B cell (primary cell): ENCODE measurements at regions not wholly inside any gene's neighbourhood (a gene's known extent, or its start where the extent isn't known, plus 50 kb on each side); places are given as distances from the start of the nearest gene placed in this dataset.

ENCODE experiments used
- ATAC-seq: fragments of 200-7000 bp; cut with Tn5 transposase; one replicate; pipeline ENCODE4 v1.10.0; 2021; ENCODE audit warnings: low read depth, mild to moderate bottlenecking, moderate number of reproducible peaks, moderate library complexity
- CTCF ChIA-PET: fragments of 350-600 bp; sonication (Branson Sonifier 250); formaldehyde crosslinking; loops from one replicate; lab custom pipeline; 2021; ENCODE audit warnings: antibody characterized with exemption, inconsistent platforms; lab: Charles Lee
- POLR2A ChIA-PET: fragments of 350-600 bp; sonication (Branson Sonifier 250); formaldehyde crosslinking; loops from one replicate; lab custom pipeline; 2021; ENCODE audit warnings: antibody characterized with exemption; lab: Charles Lee
- DNase-seq: peaks from one replicate; pipeline ENCODE4 v3.0.0; 2013
- H2AFZ ChIP-seq: 2 replicates; pipeline ENCODE4 v1.6.1; 2012; ENCODE audit warnings: mild to moderate bottlenecking, low read depth, low read length; ENCODE audit not compliant: insufficient read depth, poor library complexity, severe bottlenecking
- H3K27ac ChIP-seq, 2 donors: 1 replicate in 1 of 2; 2 replicates in 1 of 2; pipeline ENCODE4 v1.5.1; 2012 to 2013; ENCODE audit warnings: low read length in 2 of 2, mild to moderate bottlenecking in 2 of 2, moderate library complexity in 1 of 2
- H3K27me3 ChIP-seq, 4 experiments: fragments of 200-600 bp in 1 of 4; sonication (generic) in 1 of 4; replicated peaks in 1 of 4; 1 replicate in 2 of 4; 2 replicates in 2 of 4; pipeline versions ENCODE4 v1.6.1 to v1.7.0; 2013 to 2016; ENCODE audit warnings: low read length in 3 of 4, mild to moderate bottlenecking in 2 of 4, mixed read lengths in 1 of 4, moderate library complexity in 1 of 4; ENCODE audit not compliant: insufficient read depth in 4 of 4, control insufficient read depth in 3 of 4; ENCODE audit errors: control extremely low read depth in 1 of 4
- H3K36me3 ChIP-seq, 2 experiments: replicated peaks in 1 of 2; 1 replicate in 1 of 2; 2 replicates in 1 of 2; pipeline versions ENCODE4 v1.6.1 to v1.7.1; 2013; ENCODE audit warnings: low read length in 1 of 2; ENCODE audit not compliant: insufficient read depth in 2 of 2, control insufficient read depth in 1 of 2; ENCODE audit errors: control extremely low read depth in 1 of 2, extremely low read depth in 1 of 2
- H3K4me1 ChIP-seq, 2 donors: fragments of 200-600 bp in 1 of 2; sonication (generic) in 1 of 2; 1 replicate in 1 of 2; 2 replicates in 1 of 2; pipeline versions ENCODE4 v1.5.1 to v1.6.1; 2013 to 2017; ENCODE audit warnings: low read length in 2 of 2; ENCODE audit not compliant: control insufficient read depth in 2 of 2, insufficient read depth in 2 of 2
- H3K4me2 ChIP-seq: replicated peaks from 2 replicates; pipeline ENCODE3; 2012; ENCODE audit warnings: mild to moderate bottlenecking, low read depth, low read length; ENCODE audit not compliant: poor library complexity, severe bottlenecking
- H3K4me3 ChIP-seq, 5 experiments: fragments of 200-600 bp in 1 of 5; sonication (generic) in 1 of 5; 1 replicate in 3 of 5; 2 replicates in 2 of 5; pipeline versions ENCODE4 v1.5.1 to v1.7.0; 2011 to 2016; ENCODE audit warnings: low read length in 4 of 5, mild to moderate bottlenecking in 4 of 5, low read depth in 2 of 5, control low read depth in 1 of 5, moderate library complexity in 1 of 5; ENCODE audit not compliant: insufficient read depth in 1 of 5; ENCODE audit errors: control extremely low read depth in 1 of 5, extremely low read depth in 1 of 5
- H3K79me2 ChIP-seq: fragments of 200-600 bp; sonication (generic); one replicate; pipeline ENCODE4 v1.6.0; 2016; ENCODE audit warnings: low read length; ENCODE audit not compliant: control insufficient read depth, insufficient read depth
- H3K9ac ChIP-seq: fragments of 200-600 bp; sonication (generic); 2 replicates; pipeline ENCODE4 v1.6.1; 2017; ENCODE audit warnings: mild to moderate bottlenecking, low read length, moderate library complexity
- H3K9me3 ChIP-seq, 3 donors: one replicate each; pipeline versions ENCODE4 v1.6.1 to v1.7.1; 2013; ENCODE audit warnings: low read length in 2 of 3; ENCODE audit not compliant: control insufficient read depth in 2 of 3, insufficient read depth in 1 of 3; ENCODE audit errors: control extremely low read depth in 1 of 3
- H4K20me1 ChIP-seq: 2 replicates; pipeline ENCODE4 v1.6.0; 2012; ENCODE audit warnings: mild to moderate bottlenecking, low read length; ENCODE audit not compliant: insufficient read depth, control insufficient read depth, poor library complexity, severe bottlenecking
- H3K27ac Mint-ChIP-seq: one replicate; pipeline ENCODE4 v1.8.0; 2021; ENCODE audit warnings: mixed read lengths
- H3K27me3 Mint-ChIP-seq: one replicate; pipeline ENCODE4 v1.8.0; 2021; ENCODE audit warnings: mixed read lengths
- H3K4me1 Mint-ChIP-seq: one replicate; pipeline ENCODE4 v1.8.0; 2021; ENCODE audit warnings: mixed read lengths
- H3K4me3 Mint-ChIP-seq: one replicate; pipeline ENCODE4 v1.8.0; 2021; ENCODE audit warnings: mixed read lengths
- H3K9me3 Mint-ChIP-seq: one replicate; pipeline ENCODE4 v1.8.0; 2022; ENCODE audit warnings: mixed read lengths; ENCODE audit not compliant: insufficient read depth
- CTCF ChIP-seq: fragments of 200-600 bp; IDR thresholded peaks from one replicate; pipeline ENCODE4 v1.8.0; 2022; ENCODE audit warnings: antibody characterized with exemption, mild to moderate bottlenecking
- EZH2 ChIP-seq: IDR thresholded peaks from 2 replicates; pipeline ENCODE4 v1.6.1; 2012; ENCODE audit warnings: borderline replicate concordance, low read depth, mild to moderate bottlenecking, moderate library complexity, low read length; ENCODE audit not compliant: insufficient read depth, poor library complexity, severe bottlenecking
- WGBS: methylation state at CpG from one replicate; pipeline ENCODE4 v1.1.5; 2013; ENCODE audit warnings: missing lambda C conversion rate; ENCODE audit not compliant: insufficient coverage; 5-methylcytosine and 5-hydroxymethylcytosine counted together
- intact Hi-C: fragments of 100-400 bp; cut with micrococcal nuclease; formaldehyde crosslinking; loops from one replicate; pipeline ENCODE4 v1.10.0; 2022

- Mint-ChIP-seq H3K27me3 (no peaks in the 10 kb centered on the region), H3K4me1 (no peaks in the 10 kb centered on the region), H3K9me3 (peaks cover 13% of the 10 kb centered on the region), H3K4me3 (no peak overlapping the region), H3K27ac (no peak overlapping the region)
- ChIA-PET POLR2A (no interaction called here), CTCF (no interaction called here)
- Histone ChIP-seq H2AFZ (no peak overlapping the region), H3K4me2 (no peak overlapping the region), H3K36me3 (no peaks in the 10 kb centered on the region), H3K79me2 (no peaks in the 10 kb centered on the region), H3K27me3 (no peaks in the 10 kb centered on the region), H3K27ac (no peak overlapping the region), H3K4me1 (no peaks in the 10 kb centered on the region), H4K20me1 (no peaks in the 10 kb centered on the region), H3K9ac (no peak overlapping the region), H3K4me3 (no peak overlapping the region), H3K9me3 (peaks cover 4 to 9% (median 4%) of the 10 kb centered on the region in 3 donors)
- TF ChIP-seq CTCF (no peak), EZH2 (no peak)
- ATAC-seq: no peak
- intact Hi-C loops: no loop called here
- no peak for DNase-seq
Observed at GRCh38 chr11:112861356-112861755, 99.9 kb upstream of the NCAM1 start.

GRCh38 chr11:112863305-112863704 is 97.9 kb upstream of the NCAM1 start:
- H3K4me1 Mint-ChIP-seq: no peaks in the 10 kb centered on the region
- no peaks in the 10 kb centered on the region for H3K4me1 ChIP-seq
- TF ChIP-seq EZH2: no peak
- TF ChIP-seq CTCF: no peak
- DNase-seq (no peak), ATAC-seq (no peak)
- peaks cover 4 to 9% (median 4%) of the 10 kb centered on the region in 3 donors for H3K9me3 ChIP-seq
- no peak overlapping the region for H3K4me3 ChIP-seq
- ChIA-PET POLR2A (no interaction called here), CTCF (no interaction called here)
- no peaks in the 10 kb centered on the region for H3K36me3 ChIP-seq
- H3K4me3 Mint-ChIP-seq: no peak overlapping the region
- H3K79me2 ChIP-seq: no peaks in the 10 kb centered on the region
- intact Hi-C loops: no loop called here
- H3K27me3 Mint-ChIP-seq: no peaks in the 10 kb centered on the region
- no peaks in the 10 kb centered on the region for H4K20me1 ChIP-seq
- no peak overlapping the region for H3K9ac ChIP-seq
- H3K4me2 ChIP-seq: no peak overlapping the region
- no peaks in the 10 kb centered on the region for H3K27me3 ChIP-seq
- no peak overlapping the region for H3K27ac Mint-ChIP-seq
- H2AFZ ChIP-seq: no peak overlapping the region
- H3K9me3 Mint-ChIP-seq: peaks cover 11% of the 10 kb centered on the region
- no peak overlapping the region for H3K27ac ChIP-seq
- WGBS: no CpG with 5 or more reads among the region's 1 CpG
